GM12864 (cell line): ENCODE measurements at regions not wholly inside any gene's neighbourhood (a gene's known extent, or its start where the extent isn't known, plus 50 kb on each side); places are given as distances from the start of the nearest gene placed in this dataset.
A peak's percentile ranks its signal among the peaks of the same experiment; 100 is the strongest.

Experiments used
- DNase-seq: peaks from one replicate; pipeline ENCODE4 v3.0.0-alpha.2; 2011; ENCODE audit warnings: low read depth
- H3K4me3 ChIP-seq: 2 replicates; pipeline ENCODE4 v1.5.1; 2011; ENCODE audit warnings: mild to moderate bottlenecking, low read depth, low read length, control low read depth
- CTCF ChIP-seq: IDR thresholded peaks from 2 replicates; pipeline ENCODE4 v1.5.1; 2011; ENCODE audit warnings: low read depth, mild to moderate bottlenecking, moderate library complexity, low read length, control low read depth, inconsistent platforms; ENCODE audit errors: missing control alignments

- peak; percentile 30 for TF ChIP-seq CTCF
- no peak for DNase-seq
- no peak overlapping the region for H3K4me3 ChIP-seq
These were observed 154.2 kb upstream of the DAB2 start for GRCh38 chr5:39578887-39579497.

DNA sequence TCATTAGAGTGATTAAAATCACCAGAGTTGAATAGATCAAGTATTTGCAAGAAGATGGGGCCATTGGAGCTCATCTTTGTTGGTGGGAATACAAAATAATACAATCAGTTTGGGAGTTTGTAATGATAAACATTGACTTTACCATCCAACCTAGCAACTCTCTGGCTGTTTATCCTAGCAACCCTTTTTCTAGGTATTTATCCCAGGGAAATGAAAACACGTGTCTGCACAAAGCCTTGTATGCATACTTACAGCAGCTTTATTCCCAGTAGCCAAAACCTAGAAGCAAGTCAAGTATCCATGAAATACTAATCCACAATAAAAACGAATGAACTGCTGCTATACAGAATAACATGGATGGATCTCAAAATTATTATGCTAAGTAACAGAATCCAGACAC is 152.7 kb upstream of the DAB2 start:
- H3K4me3 ChIP-seq = no peak overlapping the region
- TF ChIP-seq CTCF = no peak
- DNase-seq = no peak

GRCh38 chr5:39570403-39571027 is 145.7 kb upstream of the DAB2 start:
- peak; percentile 53 for TF ChIP-seq CTCF
- no peak for DNase-seq
- H3K4me3 ChIP-seq = no peak overlapping the region

DNA sequence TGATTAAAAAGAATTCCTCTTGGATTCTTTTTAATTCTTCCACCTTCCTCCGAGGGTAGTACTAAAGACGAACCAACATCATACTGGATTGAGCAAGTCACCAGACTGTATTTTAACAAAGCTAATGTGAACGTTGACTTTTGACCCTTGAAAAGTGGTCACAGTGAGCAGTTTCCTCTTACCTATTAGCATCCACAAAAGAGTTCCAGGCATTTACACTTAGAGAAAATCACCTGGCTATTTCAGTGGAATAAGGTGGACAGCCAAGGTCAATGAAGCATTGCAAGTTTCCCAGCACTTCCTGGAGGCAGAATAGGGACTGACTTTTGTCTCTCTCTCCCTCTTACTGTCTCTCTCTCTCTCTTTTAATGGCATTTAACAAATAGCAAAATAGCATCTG is 145.1 kb upstream of the DAB2 start:
- H3K4me3 ChIP-seq = no peak overlapping the region
- TF ChIP-seq CTCF = no peak
- no peak for DNase-seq

GRCh38 chr5:39566891-39567290 is 142.1 kb upstream of the DAB2 start:
- no peak for TF ChIP-seq CTCF
- no peak for DNase-seq
- H3K4me3 ChIP-seq = no peak overlapping the region

DNA sequence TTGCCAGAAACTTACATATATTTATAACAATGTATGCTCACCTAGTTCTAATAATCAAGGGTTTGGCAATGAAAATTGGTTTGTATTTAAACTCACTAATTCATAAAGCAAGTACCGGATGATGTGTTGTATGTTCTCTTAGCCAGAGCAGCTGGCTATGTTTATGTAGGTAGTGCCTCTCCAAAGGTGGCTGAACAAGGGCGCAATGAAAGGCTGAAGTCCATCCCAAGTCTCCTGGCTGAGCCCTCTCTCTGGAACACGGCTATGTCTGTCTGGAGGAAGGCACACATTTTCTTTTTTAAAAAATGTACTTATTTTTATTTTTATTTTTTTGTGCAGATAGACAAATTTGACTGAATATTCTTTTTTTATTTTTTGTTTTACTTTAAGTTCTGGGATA is 141.2 kb upstream of the DAB2 start:
- no peak for DNase-seq
- no peak for TF ChIP-seq CTCF
- H3K4me3 ChIP-seq = no peak overlapping the region

DNA sequence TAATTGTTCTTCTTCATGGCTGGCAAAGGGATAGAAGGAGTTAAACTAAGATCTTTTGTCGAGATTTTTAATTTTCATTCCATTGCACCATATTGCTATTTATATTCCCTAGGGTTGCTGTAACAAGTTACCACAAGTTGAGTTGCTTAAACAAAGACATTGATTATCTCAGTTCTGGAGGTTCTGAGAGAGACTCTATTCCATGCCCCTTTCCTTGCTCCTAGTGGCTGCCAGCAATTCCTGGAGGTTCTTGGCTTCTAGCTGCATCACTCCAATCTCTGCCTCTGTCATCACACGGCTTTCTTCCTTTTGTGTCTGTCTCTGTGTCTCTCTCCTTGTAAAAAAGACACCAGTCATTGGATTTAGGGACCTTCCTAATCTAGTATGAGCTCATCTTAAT is 136.6 kb upstream of the DAB2 start:
- TF ChIP-seq CTCF = no peak
- DNase-seq = no peak
- no peak overlapping the region for H3K4me3 ChIP-seq
